DOHH2 (cell line): ENCODE measurements at regions not wholly inside any gene's neighbourhood (a gene's known extent, or its start where the extent isn't known, plus 50 kb on each side); places are given as distances from the start of the nearest gene placed in this dataset.

Source experiments
- H3F3A ChIP-seq: fragments of 200-600 bp; sonication (generic), shearing (Covaris generic); 2 replicates; pipeline ENCODE4 v1.6.0; 2016; ENCODE audit warnings: antibody characterized with exemption, mild to moderate bottlenecking; ENCODE audit not compliant: control insufficient read depth, insufficient read depth
- H3K27ac ChIP-seq: fragments of 200-600 bp; sonication (generic); 2 replicates; pipeline ENCODE4 v1.5.1; 2014; ENCODE audit warnings: low read depth, mild to moderate bottlenecking, low read length, moderate library complexity
- H3K27me3 ChIP-seq: fragments of 200-600 bp; sonication (generic); 2 replicates; pipeline ENCODE4 v1.6.1; 2014; ENCODE audit warnings: mild to moderate bottlenecking, low read length, mixed read lengths; ENCODE audit not compliant: control insufficient read depth
- H3K36me3 ChIP-seq: fragments of 200-600 bp; sonication (generic); 2 replicates; pipeline ENCODE4 v1.6.1; 2014; ENCODE audit warnings: mild to moderate bottlenecking, low read length, moderate library complexity, mixed read lengths; ENCODE audit not compliant: control insufficient read depth
- H3K4me1 ChIP-seq: fragments of 200-600 bp; sonication (generic); 2 replicates; pipeline ENCODE4 v1.6.1; 2014; ENCODE audit warnings: mild to moderate bottlenecking, low read length, mixed read lengths; ENCODE audit not compliant: control insufficient read depth
- H3K4me2 ChIP-seq: fragments of 200-600 bp; sonication (generic); 2 replicates; pipeline ENCODE4 v1.6.0; 2014; ENCODE audit warnings: mild to moderate bottlenecking, low read length, moderate library complexity
- H3K4me3 ChIP-seq: fragments of 200-600 bp; sonication (generic); 2 replicates; pipeline ENCODE4 v1.5.1; 2014; ENCODE audit warnings: mild to moderate bottlenecking, low read length, mixed read lengths
- H3K79me2 ChIP-seq: fragments of 200-600 bp; sonication (generic); 2 replicates; pipeline ENCODE4 v1.6.1; 2014; ENCODE audit warnings: mild to moderate bottlenecking, low read length, mixed read lengths; ENCODE audit not compliant: control insufficient read depth
- H3K9me2 ChIP-seq: fragments of 200-600 bp; sonication (generic); replicated peaks from 2 replicates; pipeline ENCODE4 v1.6.1; 2014; ENCODE audit warnings: mild to moderate bottlenecking, low read length, mixed read lengths; ENCODE audit not compliant: control insufficient read depth
- H3K9me3 ChIP-seq: fragments of 200-600 bp; sonication (generic); 2 replicates; pipeline ENCODE4 v1.6.1; 2014; ENCODE audit warnings: antibody characterized with exemption, low read length, mixed read lengths; ENCODE audit not compliant: control insufficient read depth, insufficient read depth
- H4K20me1 ChIP-seq: fragments of 200-600 bp; sonication (generic); 2 replicates; pipeline ENCODE4 v1.6.0; 2014; ENCODE audit warnings: low read depth, mild to moderate bottlenecking, antibody characterized with exemption, low read length, moderate library complexity; ENCODE audit not compliant: control insufficient read depth, insufficient read depth
- CTCF ChIP-seq: fragments of 200-600 bp; sonication (generic); IDR thresholded peaks from one replicate; pipeline ENCODE4 v1.5.1; 2014; ENCODE audit warnings: antibody characterized with exemption, mild to moderate bottlenecking, low read depth, low read length; ENCODE audit not compliant: poor library complexity, severe bottlenecking
- EZH2phosphoT487 ChIP-seq: fragments of 200-600 bp; sonication (generic); IDR thresholded peaks from 2 replicates; pipeline ENCODE4 v1.6.1; 2017; ENCODE audit warnings: borderline replicate concordance, mild to moderate bottlenecking, antibody characterized with exemption, low read length, moderate library complexity, mixed read lengths

- Histone ChIP-seq H3K9me2 (no peaks in the 10 kb centered on the region; the same call in 1 of the 2 replicates), H3K4me1 (no peaks in the 10 kb centered on the region), H3K36me3 (no peaks in the 10 kb centered on the region), H3K4me2 (no peak overlapping the region), H3K79me2 (no peaks in the 10 kb centered on the region), H3K27me3 (peaks cover 4% of the 10 kb centered on the region; the same call in 1 of the 2 replicates), H3K27ac (no peak overlapping the region), H3K4me3 (no peak overlapping the region), H3K9me3 (no peaks in the 10 kb centered on the region), H3F3A (no peaks in the 10 kb centered on the region), H4K20me1 (no peaks in the 10 kb centered on the region)
- TF ChIP-seq CTCF (no peak), EZH2phosphoT487 (no peak)
These were observed 215.0 kb downstream of the ACTR3B start for GRCh38 chr7:152974577-152974976.

GRCh38 chr7:152975076-152975475 is 215.5 kb downstream of the ACTR3B start:
- no peak overlapping the region for H3K4me2 ChIP-seq
- H3K27me3 ChIP-seq: peaks cover 4% of the 10 kb centered on the region; the same call in 1 of the 2 replicates
- no peaks in the 10 kb centered on the region for H3F3A ChIP-seq
- no peaks in the 10 kb centered on the region for H3K9me2 ChIP-seq
- no peak overlapping the region for H3K4me3 ChIP-seq
- H3K36me3 ChIP-seq: no peaks in the 10 kb centered on the region
- TF ChIP-seq EZH2phosphoT487 (no peak), CTCF (no peak)
- no peak overlapping the region for H3K27ac ChIP-seq
- H4K20me1 ChIP-seq: no peaks in the 10 kb centered on the region
- no peaks in the 10 kb centered on the region for H3K4me1 ChIP-seq
- H3K9me3 ChIP-seq: no peaks in the 10 kb centered on the region
- H3K79me2 ChIP-seq: no peaks in the 10 kb centered on the region

- H3F3A ChIP-seq: no peaks in the 10 kb centered on the region
- no peaks in the 10 kb centered on the region for H3K4me1 ChIP-seq
- H3K27me3 ChIP-seq: peaks cover 4% of the 10 kb centered on the region; the same call in 1 of the 2 replicates
- no peak overlapping the region for H3K27ac ChIP-seq
- H3K79me2 ChIP-seq: no peaks in the 10 kb centered on the region
- H3K36me3 ChIP-seq: no peaks in the 10 kb centered on the region
- H3K4me3 ChIP-seq: no peak overlapping the region
- no peak overlapping the region for H3K4me2 ChIP-seq
- H3K9me3 ChIP-seq: no peaks in the 10 kb centered on the region
- TF ChIP-seq EZH2phosphoT487 (no peak), CTCF (no peak)
- H3K9me2 ChIP-seq: no peaks in the 10 kb centered on the region
- no peaks in the 10 kb centered on the region for H4K20me1 ChIP-seq
These were observed 219.8 kb downstream of the ACTR3B start for GRCh38 chr7:152979376-152979775.

GRCh38 chr7:152984421-152984820 is 224.9 kb downstream of the ACTR3B start:
- H3K9me2 ChIP-seq: no peaks in the 10 kb centered on the region
- H3K79me2 ChIP-seq: no peaks in the 10 kb centered on the region
- H3K36me3 ChIP-seq: no peaks in the 10 kb centered on the region
- H3K27me3 ChIP-seq: no peaks in the 10 kb centered on the region
- H3F3A ChIP-seq: no peaks in the 10 kb centered on the region
- H3K4me2 ChIP-seq: no peak overlapping the region
- H3K27ac ChIP-seq: no peak overlapping the region
- TF ChIP-seq EZH2phosphoT487 (no peak), CTCF (no peak)
- no peaks in the 10 kb centered on the region for H3K4me1 ChIP-seq
- no peaks in the 10 kb centered on the region for H3K9me3 ChIP-seq
- no peak overlapping the region for H3K4me3 ChIP-seq
- H4K20me1 ChIP-seq: no peaks in the 10 kb centered on the region
